ENCODE measurements at regions not wholly inside any gene's neighbourhood (a gene's known extent, or its start where the extent isn't known, plus 50 kb on each side); places are given as distances from the start of the nearest gene placed in this dataset.

DNA sequence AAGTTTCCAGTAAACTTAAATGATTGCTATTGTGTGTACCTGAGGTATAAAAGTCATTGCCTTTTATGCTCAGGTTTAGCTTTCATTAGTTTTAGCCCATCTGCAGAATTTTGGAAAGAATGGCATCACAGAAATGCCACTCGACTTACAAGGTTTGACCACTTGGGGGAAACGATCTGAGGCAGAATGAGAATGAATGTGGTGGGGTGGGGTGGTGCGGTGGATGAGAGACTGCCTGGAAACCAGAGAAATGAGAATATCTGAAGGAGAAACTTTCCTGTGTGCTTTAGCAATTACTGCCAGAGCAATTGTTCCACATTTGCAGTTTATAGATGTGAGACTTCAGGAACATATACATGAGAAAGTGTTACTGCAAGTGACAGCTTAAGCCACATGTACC lies 225.4 kb upstream of the PDE3A start:
- Histone ChIP-seq H3K9me3 (ENCODE audit: control insufficient read depth in 4 of 4, low read length in 3 of 4) (no peaks in the 10 kb centered on the region), H3K36me3 (ENCODE audit: control insufficient read depth in 4 of 4, insufficient read depth in 3 of 4, low read depth in 1 of 4, low read length in 3 of 4) (no peaks in the 10 kb centered on the region), H3K27ac (ENCODE audit: low read depth in 1 of 2, low read length in 2 of 2) (no peak overlapping the region), H3K9ac (ENCODE audit: low read depth in 1 of 2, low read length in 2 of 2) (no peak overlapping the region), H3K4me3 (ENCODE audit: low read depth in 1 of 3, low read length in 3 of 3) (no peak overlapping the region), H3K4me1 (ENCODE audit: control insufficient read depth in 4 of 4, insufficient read depth in 4 of 4, low read length in 3 of 4) (no peaks in the 10 kb centered on the region), H3K27me3 (ENCODE audit: control insufficient read depth in 4 of 4, insufficient read depth in 4 of 4, low read length in 3 of 4) (no peaks in the 10 kb centered on the region)
- WGBS: 43% methylated on average over 3 of the region's 3 CpGs
- TF ChIP-seq, protein P1, sequence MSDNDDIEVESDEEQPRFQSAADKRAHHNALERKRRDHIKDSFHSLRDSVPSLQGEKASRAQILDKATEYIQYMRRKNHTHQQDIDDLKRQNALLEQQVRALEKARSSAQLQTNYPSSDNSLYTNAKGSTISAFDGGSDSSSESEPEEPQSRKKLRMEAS (IDR thresholded peaks at IDR 0.05): no peak
- TF ChIP-seq, protein P2, sequence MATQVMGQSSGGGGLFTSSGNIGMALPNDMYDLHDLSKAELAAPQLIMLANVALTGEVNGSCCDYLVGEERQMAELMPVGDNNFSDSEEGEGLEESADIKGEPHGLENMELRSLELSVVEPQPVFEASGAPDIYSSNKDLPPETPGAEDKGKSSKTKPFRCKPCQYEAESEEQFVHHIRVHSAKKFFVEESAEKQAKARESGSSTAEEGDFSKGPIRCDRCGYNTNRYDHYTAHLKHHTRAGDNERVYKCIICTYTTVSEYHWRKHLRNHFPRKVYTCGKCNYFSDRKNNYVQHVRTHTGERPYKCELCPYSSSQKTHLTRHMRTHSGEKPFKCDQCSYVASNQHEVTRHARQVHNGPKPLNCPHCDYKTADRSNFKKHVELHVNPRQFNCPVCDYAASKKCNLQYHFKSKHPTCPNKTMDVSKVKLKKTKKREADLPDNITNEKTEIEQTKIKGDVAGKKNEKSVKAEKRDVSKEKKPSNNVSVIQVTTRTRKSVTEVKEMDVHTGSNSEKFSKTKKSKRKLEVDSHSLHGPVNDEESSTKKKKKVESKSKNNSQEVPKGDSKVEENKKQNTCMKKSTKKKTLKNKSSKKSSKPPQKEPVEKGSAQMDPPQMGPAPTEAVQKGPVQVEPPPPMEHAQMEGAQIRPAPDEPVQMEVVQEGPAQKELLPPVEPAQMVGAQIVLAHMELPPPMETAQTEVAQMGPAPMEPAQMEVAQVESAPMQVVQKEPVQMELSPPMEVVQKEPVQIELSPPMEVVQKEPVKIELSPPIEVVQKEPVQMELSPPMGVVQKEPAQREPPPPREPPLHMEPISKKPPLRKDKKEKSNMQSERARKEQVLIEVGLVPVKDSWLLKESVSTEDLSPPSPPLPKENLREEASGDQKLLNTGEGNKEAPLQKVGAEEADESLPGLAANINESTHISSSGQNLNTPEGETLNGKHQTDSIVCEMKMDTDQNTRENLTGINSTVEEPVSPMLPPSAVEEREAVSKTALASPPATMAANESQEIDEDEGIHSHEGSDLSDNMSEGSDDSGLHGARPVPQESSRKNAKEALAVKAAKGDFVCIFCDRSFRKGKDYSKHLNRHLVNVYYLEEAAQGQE (IDR thresholded peaks at IDR 0.05): no peak
- TF ChIP-seq, protein P3, sequence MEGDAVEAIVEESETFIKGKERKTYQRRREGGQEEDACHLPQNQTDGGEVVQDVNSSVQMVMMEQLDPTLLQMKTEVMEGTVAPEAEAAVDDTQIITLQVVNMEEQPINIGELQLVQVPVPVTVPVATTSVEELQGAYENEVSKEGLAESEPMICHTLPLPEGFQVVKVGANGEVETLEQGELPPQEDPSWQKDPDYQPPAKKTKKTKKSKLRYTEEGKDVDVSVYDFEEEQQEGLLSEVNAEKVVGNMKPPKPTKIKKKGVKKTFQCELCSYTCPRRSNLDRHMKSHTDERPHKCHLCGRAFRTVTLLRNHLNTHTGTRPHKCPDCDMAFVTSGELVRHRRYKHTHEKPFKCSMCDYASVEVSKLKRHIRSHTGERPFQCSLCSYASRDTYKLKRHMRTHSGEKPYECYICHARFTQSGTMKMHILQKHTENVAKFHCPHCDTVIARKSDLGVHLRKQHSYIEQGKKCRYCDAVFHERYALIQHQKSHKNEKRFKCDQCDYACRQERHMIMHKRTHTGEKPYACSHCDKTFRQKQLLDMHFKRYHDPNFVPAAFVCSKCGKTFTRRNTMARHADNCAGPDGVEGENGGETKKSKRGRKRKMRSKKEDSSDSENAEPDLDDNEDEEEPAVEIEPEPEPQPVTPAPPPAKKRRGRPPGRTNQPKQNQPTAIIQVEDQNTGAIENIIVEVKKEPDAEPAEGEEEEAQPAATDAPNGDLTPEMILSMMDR (IDR thresholded peaks at IDR 0.05; ENCODE audit: low read depth, low read length, missing input control): no peak
- TF ChIP-seq HNF4G (IDR thresholded peaks at IDR 0.05): no peak
- TF ChIP-seq JUND (IDR thresholded peaks at IDR 0.05): no peak
- TF ChIP-seq RXRA (IDR thresholded peaks at IDR 0.05): no peak
- TF ChIP-seq, protein P4, sequence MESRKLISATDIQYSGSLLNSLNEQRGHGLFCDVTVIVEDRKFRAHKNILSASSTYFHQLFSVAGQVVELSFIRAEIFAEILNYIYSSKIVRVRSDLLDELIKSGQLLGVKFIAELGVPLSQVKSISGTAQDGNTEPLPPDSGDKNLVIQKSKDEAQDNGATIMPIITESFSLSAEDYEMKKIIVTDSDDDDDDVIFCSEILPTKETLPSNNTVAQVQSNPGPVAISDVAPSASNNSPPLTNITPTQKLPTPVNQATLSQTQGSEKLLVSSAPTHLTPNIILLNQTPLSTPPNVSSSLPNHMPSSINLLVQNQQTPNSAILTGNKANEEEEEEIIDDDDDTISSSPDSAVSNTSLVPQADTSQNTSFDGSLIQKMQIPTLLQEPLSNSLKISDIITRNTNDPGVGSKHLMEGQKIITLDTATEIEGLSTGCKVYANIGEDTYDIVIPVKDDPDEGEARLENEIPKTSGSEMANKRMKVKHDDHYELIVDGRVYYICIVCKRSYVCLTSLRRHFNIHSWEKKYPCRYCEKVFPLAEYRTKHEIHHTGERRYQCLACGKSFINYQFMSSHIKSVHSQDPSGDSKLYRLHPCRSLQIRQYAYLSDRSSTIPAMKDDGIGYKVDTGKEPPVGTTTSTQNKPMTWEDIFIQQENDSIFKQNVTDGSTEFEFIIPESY (IDR thresholded peaks at IDR 0.05): no peak
- TF ChIP-seq YY1 (IDR thresholded peaks at IDR 0.05): no peak
- TF ChIP-seq EGR1 (IDR thresholded peaks at IDR 0.05; ENCODE audit: low read depth in 2 of 2): no peak
- TF ChIP-seq HNF4A (conservative IDR thresholded peaks at IDR 0.05): no peak
- no peak for TF ChIP-seq RAD21 (IDR thresholded peaks at IDR 0.05)
- TF ChIP-seq NR2F2 (IDR thresholded peaks at IDR 0.05): no peak
- no peak for TF ChIP-seq FOXA1 (IDR thresholded peaks at IDR 0.05)
- no peak for TF ChIP-seq TAF1 (conservative IDR thresholded peaks at IDR 0.05)
- TF ChIP-seq ATF3 (IDR thresholded peaks at IDR 0.05): no peak
- DNase-seq (ENCODE audit: low spot score): no peak

DNA sequence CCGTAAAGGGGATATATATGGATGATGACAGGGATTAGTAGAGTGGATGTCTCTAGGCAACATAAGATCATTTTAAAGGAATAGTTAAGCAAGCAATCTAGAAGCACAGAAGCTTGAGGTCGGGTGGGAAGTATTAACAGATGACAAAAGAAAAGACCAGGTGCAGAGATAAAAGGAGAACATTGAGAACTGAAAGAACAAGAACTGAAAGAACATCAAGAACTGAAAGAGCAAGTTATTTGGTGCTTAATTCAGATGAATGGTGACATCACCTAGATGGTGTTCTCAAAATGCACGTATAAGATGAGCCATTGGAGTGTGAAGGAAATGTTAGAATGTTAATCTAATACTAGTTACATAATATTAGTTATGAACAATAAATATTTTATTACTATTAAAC lies 224.0 kb upstream of the PDE3A start:
- DNase-seq (ENCODE audit: low spot score): no peak
- Histone ChIP-seq H3K9ac (ENCODE audit: low read depth in 1 of 2, low read length in 2 of 2) (no peak overlapping the region), H3K4me1 (ENCODE audit: control insufficient read depth in 4 of 4, insufficient read depth in 4 of 4, low read length in 3 of 4) (no peaks in the 10 kb centered on the region), H3K27me3 (ENCODE audit: control insufficient read depth in 4 of 4, insufficient read depth in 4 of 4, low read length in 3 of 4) (no peaks in the 10 kb centered on the region), H3K9me3 (ENCODE audit: control insufficient read depth in 4 of 4, low read length in 3 of 4) (no peaks in the 10 kb centered on the region), H3K27ac (ENCODE audit: low read depth in 1 of 2, low read length in 2 of 2) (no peak overlapping the region), H3K36me3 (ENCODE audit: control insufficient read depth in 4 of 4, insufficient read depth in 3 of 4, low read depth in 1 of 4, low read length in 3 of 4) (no peaks in the 10 kb centered on the region), H3K4me3 (ENCODE audit: low read depth in 1 of 3, low read length in 3 of 3) (no peak overlapping the region)
- 66% methylated on average over 3 of the region's 3 CpGs for WGBS
- TF ChIP-seq GABPA (IDR thresholded peaks at IDR 0.05 in 1 of 2, conservative IDR thresholded peaks at IDR 0.05 in 1 of 2): no peak
- no peak for TF ChIP-seq YY1 (IDR thresholded peaks at IDR 0.05)
- TF ChIP-seq EGR1 (IDR thresholded peaks at IDR 0.05; ENCODE audit: low read depth in 2 of 2): no peak
- TF ChIP-seq, protein P4 (IDR thresholded peaks at IDR 0.05): no peak
- no peak for TF ChIP-seq RXRA (IDR thresholded peaks at IDR 0.05)
- TF ChIP-seq RAD21 (IDR thresholded peaks at IDR 0.05): no peak
- no peak for TF ChIP-seq NR2F2 (IDR thresholded peaks at IDR 0.05)
- TF ChIP-seq, protein P3 (IDR thresholded peaks at IDR 0.05; ENCODE audit: low read depth, low read length, missing input control): no peak
- TF ChIP-seq HNF4G (IDR thresholded peaks at IDR 0.05): no peak
- TF ChIP-seq, protein P1 (IDR thresholded peaks at IDR 0.05): no peak
- TF ChIP-seq TAF1 (conservative IDR thresholded peaks at IDR 0.05): no peak
- TF ChIP-seq HNF4A (conservative IDR thresholded peaks at IDR 0.05): no peak
- no peak for TF ChIP-seq SP1 (IDR thresholded peaks at IDR 0.05)
- no peak for TF ChIP-seq FOXA1 (IDR thresholded peaks at IDR 0.05)
- no peak for TF ChIP-seq JUND (IDR thresholded peaks at IDR 0.05)
- no peak for TF ChIP-seq ATF3 (IDR thresholded peaks at IDR 0.05)
